Upper lobe of right lung (tissue), 1 donor: ENCODE measurements at regions not wholly inside any gene's neighbourhood (a gene's known extent, or its start where the extent isn't known, plus 50 kb on each side); places are given as distances from the start of the nearest gene placed in this dataset.
A peak's percentile ranks its signal among the peaks of the same experiment; 100 is the strongest.
"Not testable (repeated sequence)": the region's sequence is repeated elsewhere in the genome, so short reads cannot be mapped to it uniquely, and the experiment has no call there.

Experiments used
- ATAC-seq: fragments of 200-7000 bp; cut with Tn5 transposase; one replicate; pipeline ENCODE4 v1.9.1; 2020; ENCODE audit warnings: mild to moderate bottlenecking, moderate library complexity
- DNase-seq: peaks from one replicate; pipeline ENCODE4 v3.0.0-alpha.2; 2020
- H3K27ac ChIP-seq: fragments of 200-600 bp; one replicate; pipeline ENCODE4 v1.8.0; 2022
- H3K27me3 ChIP-seq: fragments of 200-600 bp; one replicate; pipeline ENCODE4 v1.8.0; 2022; ENCODE audit warnings: mild to moderate bottlenecking
- H3K36me3 ChIP-seq: fragments of 200-600 bp; one replicate; pipeline ENCODE4 v1.8.0; 2022
- H3K4me1 ChIP-seq: fragments of 200-600 bp; one replicate; pipeline ENCODE4 v1.8.0; 2022
- H3K4me3 ChIP-seq: fragments of 200-600 bp; one replicate; pipeline ENCODE4 v1.8.0; 2022; ENCODE audit warnings: mild to moderate bottlenecking
- H3K9me3 ChIP-seq: fragments of 200-600 bp; one replicate; pipeline ENCODE4 v1.8.0; 2022
- CTCF ChIP-seq: fragments of 200-600 bp; IDR thresholded peaks from one replicate; pipeline ENCODE4 v1.8.0; 2022; ENCODE audit warnings: antibody characterized with exemption
- intact Hi-C: fragments of 100-400 bp; cut with DNase I; formaldehyde crosslinking; loops from one replicate; pipeline ENCODE4 v1.11.0; 2022
- donor health status: DM: no; HTN: yes; CAD: no; lungs with severe emphysema.

GRCh38 chr4:56575820-56576429 lies 70.3 kb downstream of the ARL9 start:
- no peak overlapping the region for H3K4me3 ChIP-seq
- H3K36me3 ChIP-seq, result no peaks in the 10 kb centered on the region
- H3K27ac ChIP-seq, result no peak overlapping the region
- intact Hi-C loops, result no loop called here
- no peaks in the 10 kb centered on the region for H3K9me3 ChIP-seq
- ATAC-seq (peak; percentile 61), DNase-seq (no peak)
- H3K27me3 ChIP-seq, result no peaks in the 10 kb centered on the region
- H3K4me1 ChIP-seq, result no peaks in the 10 kb centered on the region
- TF ChIP-seq CTCF, result peak; percentile 46

DNA sequence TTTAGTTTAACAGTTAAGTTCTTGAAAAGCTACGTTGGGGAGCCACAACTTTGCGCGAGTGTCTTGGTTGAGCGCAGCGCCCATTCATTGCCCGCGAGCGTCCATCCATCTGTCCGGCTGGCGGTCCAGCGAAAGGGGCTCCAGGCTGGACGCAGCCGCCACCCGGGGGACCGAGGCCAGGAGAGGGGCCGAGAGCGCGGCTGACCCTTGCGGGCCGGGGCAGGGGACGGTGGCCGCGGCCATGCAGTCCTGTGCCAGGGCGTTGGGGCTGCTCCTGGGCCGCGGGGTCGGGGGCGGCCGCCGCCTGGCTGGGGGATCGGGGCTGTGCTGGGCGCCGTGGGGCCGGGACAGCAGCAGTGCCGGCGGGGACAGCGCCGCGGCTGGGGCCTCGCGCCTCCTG lies 86.8 kb downstream of the ARL9 start:
- H3K27me3 ChIP-seq, intact Hi-C loops, H3K36me3 ChIP-seq, H3K4me3 ChIP-seq, ATAC-seq, H3K4me1 ChIP-seq, H3K9me3 ChIP-seq, DNase-seq, H3K27ac ChIP-seq: not testable (repeated sequence)
